Left hindlimb (tissue), 1 donor: ENCODE measurements at regions not wholly inside any gene's neighbourhood (a gene's known extent, or its start where the extent isn't known, plus 50 kb on each side); places are given as distances from the start of the nearest gene placed in this dataset.

ENCODE experiments used
- DNase-seq: peaks from one replicate; pipeline ENCODE4 v3.0.0-alpha.2; 2018

DNA sequence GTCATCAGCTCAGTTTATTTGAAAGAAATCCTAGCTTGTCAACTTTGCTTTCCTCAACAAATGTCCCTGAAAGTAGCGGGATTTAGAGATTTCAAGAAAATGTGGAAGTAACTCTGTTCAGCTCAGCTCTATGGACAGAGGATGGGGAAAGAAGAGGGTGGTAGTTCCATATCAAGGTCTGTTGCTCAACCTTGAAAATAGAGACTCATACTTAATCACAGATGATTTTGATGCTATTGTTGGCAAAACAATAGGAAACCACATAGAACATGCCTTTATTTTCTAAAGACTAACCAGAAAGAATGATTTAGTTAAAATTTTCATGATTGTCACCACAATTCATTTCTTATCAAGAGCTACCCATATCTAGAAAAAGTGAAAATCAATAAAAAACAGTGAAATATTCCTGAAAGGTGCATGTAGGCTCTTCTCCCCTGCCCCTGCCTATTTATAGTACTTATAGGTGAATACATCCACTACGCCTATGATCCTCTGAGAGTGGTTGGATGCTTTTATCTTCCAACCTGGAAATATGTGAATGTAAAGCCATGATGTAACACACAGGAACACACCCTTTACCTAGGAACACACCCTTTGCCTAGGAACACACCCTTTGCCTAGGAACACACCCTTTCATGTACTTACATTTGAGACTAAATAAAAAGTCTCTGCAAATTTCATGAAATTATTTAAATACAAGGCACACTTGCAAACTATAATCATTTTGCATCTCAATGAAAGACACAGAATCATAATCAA lies 65.8 kb downstream of the ETAA1 start:
- DNase-seq, result no peak

DNA sequence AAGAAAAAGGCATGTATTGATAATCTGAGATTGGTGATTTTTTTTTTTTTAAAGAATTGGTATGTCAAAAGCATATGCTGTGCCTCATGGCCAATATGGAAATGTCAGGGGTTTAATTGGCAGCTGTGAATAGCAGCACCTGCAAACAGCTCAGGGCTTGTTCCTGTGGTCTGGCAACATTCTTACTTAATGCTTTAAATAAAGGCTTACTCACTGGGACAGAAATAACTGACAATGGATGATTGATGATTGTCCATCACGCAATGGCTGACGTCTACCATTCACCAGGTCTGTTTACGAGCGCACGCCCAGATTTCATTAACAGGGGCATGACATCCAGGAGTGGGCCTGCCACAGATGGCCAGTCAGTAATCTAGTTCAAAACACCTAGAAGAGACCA lies 66.7 kb downstream of the ETAA1 start:
- no peak for DNase-seq

DNA sequence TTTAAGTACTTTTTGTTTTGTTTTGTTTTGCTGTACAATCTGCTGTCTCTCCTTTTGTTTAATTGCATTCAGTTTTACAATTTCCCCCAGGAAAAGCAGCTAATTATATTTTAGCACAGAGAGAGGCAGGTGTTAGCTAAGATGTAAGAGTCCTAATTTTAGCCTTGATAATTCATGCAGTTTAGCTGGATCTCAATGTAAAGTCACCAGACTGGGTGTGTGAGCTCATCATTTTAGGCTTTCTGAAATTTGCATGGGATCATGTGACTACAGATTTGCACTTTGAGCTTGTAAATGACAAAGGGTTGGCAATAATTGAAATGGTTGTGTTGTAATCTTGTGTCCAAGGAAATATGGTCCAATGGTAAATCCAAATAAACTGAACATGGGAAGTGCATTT lies 68.5 kb downstream of the ETAA1 start:
- no peak for DNase-seq

- DNase-seq, result no peak
Observed at GRCh38 chr2:67466734-67467133, 69.6 kb downstream of the ETAA1 start.

DNA sequence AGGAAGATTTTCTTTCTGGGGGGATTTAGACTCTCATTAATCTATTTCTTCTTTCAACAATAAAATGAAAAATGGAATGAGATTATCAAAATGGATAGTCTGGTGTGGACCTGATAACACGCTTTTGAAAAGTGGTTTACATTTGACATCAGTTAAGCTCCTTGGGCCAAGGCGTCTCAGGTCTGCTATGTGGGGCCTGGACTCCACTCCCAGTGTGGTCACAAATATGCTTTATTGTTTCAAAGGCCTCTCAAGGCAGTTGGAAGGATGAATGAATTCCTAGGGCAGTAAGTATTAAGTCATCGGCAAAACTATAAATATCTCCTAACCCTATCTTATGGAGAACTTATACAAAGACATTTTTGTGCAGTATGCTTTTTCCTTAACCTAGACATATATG lies 74.5 kb downstream of the ETAA1 start:
- no peak for DNase-seq

- DNase-seq, result no peak
Observed at GRCh38 chr2:67476809-67477790, 80.0 kb downstream of the ETAA1 start.

- DNase-seq, result no peak
Observed at GRCh38 chr2:67479261-67479660, 82.1 kb downstream of the ETAA1 start.

DNA sequence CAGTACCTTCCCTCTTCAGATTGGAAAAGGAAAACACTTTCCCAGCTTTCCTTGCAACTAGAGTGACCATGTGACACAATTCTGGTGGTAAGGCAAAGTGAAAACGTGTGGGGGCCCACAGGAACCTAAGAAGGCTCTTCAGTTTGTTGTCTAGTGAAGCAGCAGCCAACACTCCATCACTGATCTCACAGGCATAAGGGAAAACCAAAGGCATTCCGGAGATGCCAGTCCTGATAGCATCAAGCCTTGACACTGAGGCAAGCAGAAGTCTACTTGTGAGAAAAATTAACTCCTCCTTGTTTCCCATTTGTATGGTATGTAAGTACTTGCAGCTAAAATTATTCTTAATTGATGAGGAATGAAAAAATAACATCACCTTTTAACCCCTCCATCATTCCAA lies 88.3 kb downstream of the ETAA1 start:
- DNase-seq, result no peak

- DNase-seq, result no peak
Observed at GRCh38 chr2:67486041-67486796, 89.1 kb downstream of the ETAA1 start.

DNA sequence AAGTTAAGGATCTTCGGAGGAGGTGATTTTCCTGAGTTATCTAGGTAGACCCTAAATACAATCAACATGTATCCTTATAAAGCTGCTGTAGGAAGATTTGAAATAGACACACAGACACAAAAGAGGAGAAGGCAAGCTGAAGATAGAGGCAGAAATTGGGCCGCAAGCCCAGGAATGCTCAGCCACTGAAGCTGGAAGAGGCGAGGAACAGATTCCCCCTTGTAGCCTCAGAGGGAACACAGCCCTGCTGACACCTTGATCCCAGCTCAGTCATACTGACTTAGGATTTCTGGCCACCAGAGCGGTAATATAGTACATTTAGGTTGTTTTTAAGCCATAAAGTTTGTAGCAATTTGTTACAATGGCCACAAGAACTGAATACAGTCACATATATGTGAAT lies 90.9 kb downstream of the ETAA1 start:
- no peak for DNase-seq

- DNase-seq, result no peak
Observed at GRCh38 chr2:67489396-67489795, 92.3 kb downstream of the ETAA1 start.

GRCh38 chr2:67498931-67499330 lies 101.8 kb downstream of the ETAA1 start:
- no peak for DNase-seq

DNA sequence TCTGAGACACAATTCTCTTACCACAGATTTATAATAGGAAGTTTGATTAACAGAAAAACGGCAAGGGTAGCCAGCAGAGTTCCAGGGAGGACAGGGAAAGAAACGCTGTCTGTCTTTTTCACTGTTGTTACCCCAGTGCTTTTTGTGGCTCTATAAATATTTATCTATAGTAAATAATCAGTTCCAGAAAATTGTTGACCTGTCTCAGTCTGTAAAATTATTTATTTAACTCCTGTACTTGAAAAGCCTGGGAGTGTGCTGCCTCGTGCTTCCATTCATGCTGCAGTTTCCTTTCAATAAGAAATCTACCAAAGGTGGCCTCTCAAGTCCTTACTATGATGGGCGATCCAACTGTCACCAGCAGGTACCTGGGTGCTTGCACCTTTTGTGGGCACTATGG lies 102.9 kb downstream of the ETAA1 start:
- no peak for DNase-seq

DNA sequence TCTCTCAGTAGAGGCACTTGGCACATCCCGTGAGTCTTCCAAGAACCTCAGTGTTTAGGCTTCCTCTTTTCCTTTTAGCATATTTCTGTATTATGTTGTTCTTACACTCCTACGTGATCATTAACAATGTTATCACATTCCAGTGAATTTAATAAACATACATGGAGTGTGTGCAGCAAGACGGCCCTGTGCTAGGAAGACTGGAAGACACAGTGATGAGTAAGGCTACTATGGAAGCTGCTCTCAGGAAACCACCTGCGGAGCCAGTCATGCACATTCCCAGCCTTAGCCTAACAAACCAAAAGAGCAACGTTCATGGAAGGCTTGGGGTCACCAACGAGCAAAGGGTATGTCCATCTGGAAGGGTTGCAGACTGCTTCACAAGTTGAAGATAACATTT lies 103.4 kb downstream of the ETAA1 start:
- DNase-seq, result no peak

DNA sequence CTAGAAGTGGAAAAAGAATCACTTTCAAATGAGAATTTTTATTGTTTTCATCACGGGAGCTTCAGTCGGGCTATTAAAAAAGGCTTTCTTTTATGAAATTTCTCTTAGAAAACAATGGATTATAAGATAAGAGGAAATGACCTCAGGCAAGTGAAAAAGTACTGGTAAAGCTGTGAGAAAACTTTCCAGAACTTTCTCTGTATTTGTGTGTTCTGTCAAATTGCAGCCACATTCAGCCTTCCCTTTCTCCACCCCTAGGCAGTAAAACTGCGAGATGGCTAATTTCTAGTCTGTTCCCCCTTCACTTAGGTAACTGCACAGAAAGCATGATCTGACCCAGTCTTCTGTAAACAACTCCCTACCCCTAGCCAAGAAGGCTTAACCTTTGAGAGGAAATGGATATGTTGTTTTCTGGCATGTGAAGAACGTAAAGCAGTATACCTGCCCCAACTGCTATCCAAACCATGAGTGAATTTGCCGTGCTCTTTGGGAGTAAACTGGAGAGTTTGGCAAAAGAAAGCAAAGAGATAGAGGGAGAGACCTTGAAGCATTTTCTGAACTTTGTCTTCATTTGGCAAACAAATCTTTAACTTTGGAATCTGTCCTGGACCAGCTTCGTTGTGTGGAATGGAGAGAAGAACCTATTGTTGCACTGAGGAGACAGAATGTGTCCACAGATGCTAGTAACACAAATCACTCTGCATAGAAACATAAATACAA lies 105.4 kb downstream of the ETAA1 start:
- DNase-seq, result no peak

DNA sequence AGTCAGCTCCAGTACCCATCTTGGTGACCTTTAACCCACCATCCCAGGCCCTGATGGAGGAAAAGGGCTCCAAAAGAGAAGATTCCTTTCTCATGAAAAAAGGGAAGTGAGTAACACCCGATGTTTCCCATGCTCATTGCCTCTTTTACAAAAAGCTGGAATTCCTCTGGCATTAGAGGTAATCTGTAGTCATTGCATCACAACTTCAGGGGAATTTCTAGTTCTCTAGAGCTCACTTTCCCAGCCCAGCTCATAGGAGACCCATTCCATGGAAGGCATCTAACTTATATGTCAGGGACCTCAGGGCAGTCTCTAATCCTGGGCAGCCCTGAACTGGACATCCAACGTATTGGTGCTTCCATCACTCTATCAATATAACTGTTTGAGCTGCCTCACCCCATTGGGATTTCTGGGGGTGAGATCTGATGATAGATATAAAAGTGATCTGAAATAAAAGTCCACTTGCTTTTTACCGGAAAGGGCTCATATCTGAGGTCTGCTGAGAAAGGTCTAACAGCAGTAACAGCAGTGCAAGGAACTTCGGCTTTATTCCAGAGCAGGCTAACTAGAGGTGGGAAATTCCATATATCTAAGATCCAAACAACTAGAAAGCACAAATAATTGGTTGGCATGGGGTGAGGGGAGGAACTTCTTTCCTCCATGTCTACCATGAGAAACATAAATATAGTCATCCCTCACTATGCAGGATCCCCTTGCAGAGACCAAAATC lies 106.1 kb downstream of the ETAA1 start:
- no peak for DNase-seq

DNA sequence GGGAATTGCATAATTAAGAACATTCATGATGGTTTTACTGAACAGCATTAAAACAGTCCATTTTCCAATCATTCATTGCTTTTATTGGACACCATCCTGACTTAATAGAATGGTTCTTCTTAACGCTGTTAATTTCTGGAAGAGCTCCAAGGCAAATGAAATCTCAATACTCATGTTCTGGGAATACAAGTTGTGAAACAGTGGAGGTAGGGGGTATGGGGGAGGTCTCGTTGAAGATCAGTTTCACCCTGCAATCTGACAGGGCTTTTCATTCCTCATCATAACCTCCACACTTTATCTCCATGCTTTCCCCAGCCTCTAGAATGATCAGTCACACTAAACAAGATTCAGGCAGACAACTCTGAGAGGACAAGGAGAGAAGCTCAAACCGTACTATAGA lies 113.6 kb downstream of the ETAA1 start:
- no peak for DNase-seq

DNA sequence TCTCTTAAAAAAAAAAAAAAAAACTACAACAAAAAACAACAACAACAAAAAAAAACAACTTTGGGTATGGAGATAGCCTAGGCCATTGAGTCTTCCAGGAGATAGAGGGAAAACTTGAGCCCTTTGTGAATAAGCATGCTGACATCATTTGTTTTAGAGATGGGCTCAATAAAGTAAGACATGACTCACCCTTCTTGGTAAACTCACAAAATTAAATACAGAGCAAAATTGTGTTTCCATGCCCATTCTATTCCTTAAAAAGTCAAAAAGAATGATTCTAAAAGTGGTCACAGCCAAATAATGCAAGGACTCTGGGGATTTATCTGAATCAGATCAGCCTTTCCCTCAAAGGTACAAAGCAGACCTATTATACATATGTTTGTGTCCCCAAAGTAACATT lies 117.4 kb downstream of the ETAA1 start:
- DNase-seq, result no peak

DNA sequence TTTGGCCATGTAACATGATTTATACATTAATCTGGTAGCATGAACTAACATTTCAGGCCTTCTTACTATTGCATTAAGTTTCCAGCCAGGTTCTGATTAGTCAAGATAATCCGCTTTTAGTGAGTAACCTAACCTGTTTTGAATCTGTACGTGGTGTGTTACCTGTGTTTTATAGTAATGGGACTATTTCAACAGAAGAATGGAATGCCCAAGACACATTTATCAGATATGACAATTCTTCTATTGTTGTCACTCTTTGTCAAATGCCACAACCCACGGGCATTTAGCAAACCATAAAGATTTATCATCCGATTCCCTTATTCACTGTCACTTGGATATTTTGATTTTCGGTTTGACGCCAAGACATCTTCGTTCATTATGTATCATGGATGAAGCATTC lies 117.9 kb downstream of the ETAA1 start:
- DNase-seq, result no peak

- DNase-seq, result no peak
Observed at GRCh38 chr2:67515538-67515937, 118.4 kb downstream of the ETAA1 start.

GRCh38 chr2:67516362-67516761 lies 119.2 kb downstream of the ETAA1 start:
- no peak for DNase-seq
